Head of caudate nucleus (tissue), 42 donors: ENCODE measurements at regions not wholly inside any gene's neighbourhood (a gene's known extent, or its start where the extent isn't known, plus 50 kb on each side); places are given as distances from the start of the nearest gene placed in this dataset.

Experiments
- DNase-seq, 42 donors: peaks; one replicate each; pipeline versions ENCODE4 v3.0.0 to v3.0.0-alpha.2; 2020 to 2021; ENCODE audit warnings: mixed read lengths in 7 of 42
- intact Hi-C: fragments of 100-400 bp; cut with DNase I; formaldehyde crosslinking; loops from one replicate; pipeline ENCODE4 v1.15.0; 2022

DNA sequence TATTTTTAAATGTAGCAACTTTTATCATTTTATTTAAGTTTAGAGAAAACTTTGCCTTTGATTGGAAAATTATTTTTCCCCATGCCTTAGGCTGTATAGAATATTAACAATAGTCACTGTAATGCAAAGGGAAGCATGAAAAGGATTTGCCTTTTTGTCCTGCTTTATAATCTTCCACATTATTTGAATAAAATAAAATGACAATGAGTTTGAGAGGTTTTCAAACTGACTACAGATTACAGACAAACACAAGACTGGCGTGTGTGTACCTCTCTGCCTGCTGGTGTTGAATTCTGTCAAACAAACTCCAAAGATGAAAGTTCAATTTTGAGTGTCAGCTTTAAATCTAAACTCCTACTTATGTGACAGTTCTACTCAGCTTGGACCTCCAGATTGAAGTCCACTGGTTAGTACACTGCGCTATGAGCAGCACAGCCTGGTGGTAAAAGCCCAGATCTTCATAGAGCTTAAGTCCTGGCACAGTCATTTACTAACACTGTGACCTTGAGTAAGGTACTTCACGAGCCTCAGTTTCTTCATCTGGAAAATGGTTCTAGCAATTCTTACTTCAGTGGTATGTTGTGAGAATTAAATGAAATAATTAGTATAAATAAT is 98.3 kb upstream of the CPNE8 start:
- intact Hi-C loops: no loop called here
- DNase-seq: no peak

DNA sequence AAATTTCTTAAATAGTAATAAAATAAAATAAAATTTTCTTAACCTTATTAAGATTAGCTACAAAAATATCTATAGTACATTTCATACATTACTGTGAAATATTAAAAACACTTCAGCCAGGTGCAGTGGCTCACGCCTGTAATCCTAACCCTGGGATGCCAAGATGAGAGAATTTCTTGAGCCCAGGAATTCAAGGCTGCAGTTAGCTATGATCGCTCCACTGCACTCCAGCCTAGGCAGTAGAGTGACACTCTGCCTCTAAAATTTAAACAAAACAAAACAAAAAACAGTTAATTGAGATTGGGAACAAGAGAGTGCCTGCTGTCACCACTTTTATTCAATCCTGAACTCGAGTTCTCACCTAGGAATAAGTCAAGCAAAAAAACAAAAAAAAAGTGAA is 95.0 kb upstream of the CPNE8 start:
- intact Hi-C loops: no loop called here
- DNase-seq: no peak

DNA sequence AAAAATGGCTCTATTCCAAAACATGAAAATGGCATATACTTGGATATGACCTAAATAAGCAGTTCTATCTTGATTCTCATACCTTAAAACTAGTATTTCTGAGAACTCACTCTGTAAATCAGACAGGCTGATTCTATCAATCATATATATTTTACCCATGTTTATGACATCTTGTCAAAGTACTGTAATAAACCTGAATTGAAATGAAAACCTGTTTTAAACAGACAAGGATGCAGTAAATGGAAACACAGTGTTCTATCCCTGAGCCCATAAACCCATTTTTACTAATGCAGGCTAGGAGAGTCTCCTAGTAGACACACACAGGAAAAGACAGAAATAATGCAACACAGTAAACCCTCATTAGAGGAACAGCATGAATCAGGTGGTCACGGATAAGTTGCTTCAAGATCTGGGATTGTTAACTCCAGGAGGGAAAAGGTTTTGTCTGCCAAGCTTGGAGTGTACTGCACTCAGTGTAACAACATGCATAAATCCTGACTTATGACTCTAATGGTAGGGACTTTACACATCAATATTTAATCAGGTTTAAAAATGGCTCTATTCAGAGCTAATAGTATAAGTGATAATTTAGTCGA is 93.6 kb upstream of the CPNE8 start:
- no peak for DNase-seq
- intact Hi-C loops: no loop called here

DNA sequence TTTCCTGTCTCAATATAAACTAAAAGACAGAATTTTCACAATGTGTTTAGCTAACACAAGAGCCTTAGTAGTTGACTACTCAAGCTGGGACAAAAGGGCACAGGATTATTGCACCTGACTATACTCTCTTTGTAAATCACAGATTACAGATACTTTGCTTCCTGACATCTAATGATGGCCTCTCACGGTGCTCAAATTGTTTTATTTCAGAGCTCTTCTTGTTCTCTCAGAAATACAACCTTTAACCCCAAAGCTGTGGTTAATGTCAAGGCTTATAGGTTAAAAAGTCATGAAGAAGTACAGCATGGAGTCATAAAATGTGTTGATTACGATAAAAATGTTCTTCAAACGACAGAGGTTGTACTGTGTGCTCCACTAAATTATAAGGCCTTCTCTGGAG is 89.9 kb upstream of the CPNE8 start:
- no peak for DNase-seq

DNA sequence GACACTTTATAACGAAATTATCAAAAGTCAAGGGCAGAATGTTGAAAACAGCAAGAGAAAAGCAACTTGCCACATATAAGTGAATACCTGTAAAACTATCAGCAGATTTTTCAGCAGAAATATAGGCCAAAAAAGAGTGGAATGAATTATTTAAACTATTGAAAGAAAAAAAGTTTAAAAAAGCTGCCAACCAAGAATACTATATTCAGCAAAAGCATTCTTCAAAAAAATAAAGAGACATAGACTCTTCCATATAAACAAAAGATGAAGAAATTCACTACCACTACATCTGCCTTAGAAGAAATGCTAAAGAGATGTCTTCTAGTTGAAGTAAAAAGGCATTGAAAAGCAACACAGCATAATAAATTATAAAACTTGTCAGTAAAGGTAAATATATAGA is 80.6 kb upstream of the CPNE8 start:
- intact Hi-C loops: no loop called here
- no peak for DNase-seq

More for the DNA sequence above, 89.9 kb upstream of the CPNE8 start:
- intact Hi-C loops: no loop called here

DNA sequence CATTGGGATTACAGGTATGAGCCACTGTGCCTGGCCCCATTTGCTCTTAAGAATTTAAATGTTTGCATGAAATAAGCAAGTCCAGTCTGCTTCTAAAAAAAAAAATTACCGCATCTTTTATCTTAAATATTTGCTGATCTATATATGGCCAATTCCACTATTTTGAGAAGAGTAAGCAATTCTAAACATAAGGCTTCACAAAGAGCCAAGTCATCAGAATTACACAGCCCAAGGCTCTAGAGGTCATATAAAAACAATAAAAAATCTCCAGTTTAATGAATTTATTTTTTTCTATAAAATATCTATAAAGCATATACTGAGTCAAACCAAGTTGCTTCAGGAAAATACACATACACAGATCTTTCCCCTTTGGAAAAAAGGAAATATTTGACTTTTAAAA is 79.0 kb upstream of the CPNE8 start:
- intact Hi-C loops: no loop called here

DNA sequence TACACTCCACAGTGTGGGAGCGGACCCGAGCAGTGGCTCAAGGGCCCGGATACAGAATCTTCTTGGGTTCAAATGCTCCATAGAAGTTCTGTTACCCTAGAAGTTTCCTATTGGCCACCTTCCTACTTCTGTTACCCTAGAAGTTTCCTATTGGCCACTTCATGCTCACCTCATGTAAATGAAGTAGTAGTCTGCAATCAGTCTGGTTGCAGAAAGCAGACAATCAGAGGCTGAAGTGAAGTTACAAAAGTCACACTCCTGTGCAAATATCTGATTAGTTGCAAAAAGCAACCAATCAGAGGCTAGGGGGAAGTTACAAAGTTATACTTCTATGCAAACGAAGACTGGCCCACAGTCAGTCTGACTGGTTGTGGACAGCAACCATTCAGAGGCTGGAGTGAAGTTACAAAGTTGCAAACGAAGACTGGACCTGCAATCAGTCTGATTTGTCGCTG is 77.8 kb upstream of the CPNE8 start:
- DNase-seq: no peak
- intact Hi-C loops: no loop called here

More for the DNA sequence above, 79.0 kb upstream of the CPNE8 start:
- DNase-seq: no peak

DNA sequence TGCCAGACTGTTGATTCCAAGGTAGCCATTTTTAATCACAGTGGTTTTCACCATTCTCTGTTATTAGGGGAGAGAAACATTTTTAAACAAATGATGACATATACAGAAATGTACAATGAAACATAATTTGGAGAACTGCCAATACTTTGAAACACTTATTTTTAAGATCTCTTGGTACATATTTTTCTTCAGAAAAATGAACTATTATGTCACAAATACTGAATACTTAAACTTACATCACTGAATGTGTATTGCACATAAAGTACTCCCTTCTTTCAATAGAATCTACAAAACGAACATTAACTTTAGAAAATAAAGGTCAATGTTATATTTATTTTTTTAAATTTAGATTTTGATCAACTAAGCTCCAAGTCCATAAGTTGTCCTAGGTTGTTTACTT is 71.7 kb upstream of the CPNE8 start:
- DNase-seq: no peak
- intact Hi-C loops: no loop called here

DNA sequence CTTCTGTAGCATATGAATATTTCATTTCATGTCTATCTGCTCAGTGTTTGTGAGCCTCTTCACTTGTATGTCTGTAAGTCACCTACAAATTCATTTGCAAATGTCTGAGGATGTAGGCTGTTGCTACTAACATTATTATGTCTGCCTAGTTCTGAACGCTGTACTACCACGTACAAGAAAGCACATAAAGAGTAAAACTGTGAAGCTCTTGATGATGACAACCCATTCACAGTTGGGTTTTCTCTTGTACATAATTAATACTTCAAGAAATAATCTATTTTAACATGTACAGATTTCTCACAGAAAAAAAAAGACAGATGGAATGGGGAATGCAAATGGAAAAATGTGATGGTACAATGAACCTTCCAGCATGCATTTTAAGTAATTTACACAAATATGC is 64.3 kb upstream of the CPNE8 start:
- intact Hi-C loops: no loop called here
- no peak for DNase-seq

DNA sequence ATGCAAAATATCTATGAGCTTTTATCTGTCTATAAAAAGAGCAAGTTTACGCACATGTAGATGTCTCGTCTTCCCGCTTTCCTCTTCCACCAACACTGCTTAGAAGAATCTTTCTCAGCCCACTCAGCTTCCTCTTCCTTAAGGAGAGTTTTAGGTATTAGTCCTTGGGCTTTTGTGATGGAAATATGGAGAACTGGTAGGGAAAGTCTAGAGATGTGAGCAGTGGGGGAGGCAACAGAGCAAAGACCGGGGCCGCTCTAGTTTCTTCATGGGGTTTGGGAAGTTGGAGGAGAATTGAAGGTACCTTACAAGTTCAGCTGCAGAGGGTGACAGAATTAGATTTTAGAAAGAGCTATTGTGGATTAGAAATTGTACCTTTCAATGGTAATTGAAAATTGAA is 56.3 kb upstream of the CPNE8 start:
- intact Hi-C loops: no loop called here
- no peak for DNase-seq

DNA sequence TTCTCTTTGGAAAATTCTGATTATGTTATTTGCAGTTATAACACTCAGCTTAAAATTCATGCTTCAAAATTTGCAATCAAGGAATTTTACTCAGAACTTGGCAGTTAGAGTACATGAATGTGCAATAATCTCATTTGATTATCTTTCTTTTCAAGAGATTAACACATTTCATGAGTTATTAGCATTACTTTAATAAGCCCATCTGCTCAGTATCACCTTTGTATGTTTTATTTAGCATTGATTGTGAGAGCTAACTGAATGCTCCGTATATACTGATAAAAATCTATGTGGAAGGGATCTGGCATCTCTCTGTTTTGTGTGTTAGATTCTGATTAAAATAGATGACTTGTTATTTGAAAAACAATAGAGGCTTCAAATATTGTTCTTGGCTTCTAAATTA is 55.6 kb upstream of the CPNE8 start:
- DNase-seq: no peak
- intact Hi-C loops: no loop called here

DNA sequence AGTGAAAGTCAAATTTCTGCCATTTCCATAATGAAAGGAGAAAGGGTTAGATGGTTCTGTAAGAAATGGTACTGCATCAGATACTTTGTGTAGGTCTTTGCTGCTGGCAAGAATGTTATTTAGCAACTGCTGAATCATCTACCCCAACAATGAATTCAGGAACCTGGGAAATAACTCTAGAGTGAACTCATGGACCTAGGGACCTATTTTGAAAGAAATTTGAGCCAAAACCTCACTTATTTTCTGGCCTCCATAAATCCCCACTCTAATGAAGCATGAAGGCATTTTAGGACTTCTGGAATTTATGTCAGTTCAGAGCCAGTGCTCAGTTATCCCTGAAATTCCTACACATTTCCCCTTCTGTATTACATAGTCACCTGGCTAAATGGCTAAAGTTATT is 50.9 kb upstream of the CPNE8 start:
- intact Hi-C loops: no loop called here
- DNase-seq: no peak
